ENCODE measurements at regions not wholly inside any gene's neighbourhood (a gene's known extent, or its start where the extent isn't known, plus 50 kb on each side); places are given as distances from the start of the nearest gene placed in this dataset.

- H3K27me3 ChIP-seq: no peaks in the 10 kb centered on the region
- TF ChIP-seq POLR2A (IDR thresholded peaks at IDR 0.05): no peak
- TF ChIP-seq, protein P1, sequence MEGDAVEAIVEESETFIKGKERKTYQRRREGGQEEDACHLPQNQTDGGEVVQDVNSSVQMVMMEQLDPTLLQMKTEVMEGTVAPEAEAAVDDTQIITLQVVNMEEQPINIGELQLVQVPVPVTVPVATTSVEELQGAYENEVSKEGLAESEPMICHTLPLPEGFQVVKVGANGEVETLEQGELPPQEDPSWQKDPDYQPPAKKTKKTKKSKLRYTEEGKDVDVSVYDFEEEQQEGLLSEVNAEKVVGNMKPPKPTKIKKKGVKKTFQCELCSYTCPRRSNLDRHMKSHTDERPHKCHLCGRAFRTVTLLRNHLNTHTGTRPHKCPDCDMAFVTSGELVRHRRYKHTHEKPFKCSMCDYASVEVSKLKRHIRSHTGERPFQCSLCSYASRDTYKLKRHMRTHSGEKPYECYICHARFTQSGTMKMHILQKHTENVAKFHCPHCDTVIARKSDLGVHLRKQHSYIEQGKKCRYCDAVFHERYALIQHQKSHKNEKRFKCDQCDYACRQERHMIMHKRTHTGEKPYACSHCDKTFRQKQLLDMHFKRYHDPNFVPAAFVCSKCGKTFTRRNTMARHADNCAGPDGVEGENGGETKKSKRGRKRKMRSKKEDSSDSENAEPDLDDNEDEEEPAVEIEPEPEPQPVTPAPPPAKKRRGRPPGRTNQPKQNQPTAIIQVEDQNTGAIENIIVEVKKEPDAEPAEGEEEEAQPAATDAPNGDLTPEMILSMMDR (IDR thresholded peaks at IDR 0.05): no peak
- TF ChIP-seq POLR2AphosphoS5 (IDR thresholded peaks at IDR 0.05): no peak
- TF ChIP-seq EP300 (IDR thresholded peaks at IDR 0.05; ENCODE audit: low read depth): no peak
- H3K4me3 ChIP-seq: no peak overlapping the region
- H3K4me1 ChIP-seq: peaks cover 0 to 16% (median 5%) of the 10 kb centered on the region in 4 donors
- in situ Hi-C loops (cut with MboI; ENCODE audit: low pct_ligation_motif_present in 1 of 4, low pct_unique_long_range_greater_than_20kb in 1 of 4, low sequenced_read_pairs in 3 of 4) (no loop called here), intact Hi-C loops (cut with DNase I; ENCODE audit: low total_unique reads) (no loop called here)
- no peak overlapping the region for H3K27ac ChIP-seq
- no peaks in the 10 kb centered on the region for H3K9me3 ChIP-seq
- 79 to 82% methylated on average over 5 to 15 of the region's 15 CpGs for WGBS, 2 donors (ENCODE audit: low coverage in 1 of 2)
- DNase-seq: no peak
- H3K36me3 ChIP-seq: no peaks in the 10 kb centered on the region
Observed at GRCh38 chr3:72350761-72351505, 497.3 kb downstream of the SHQ1 start.

- TF ChIP-seq POLR2A (IDR thresholded peaks at IDR 0.05) (no peak), POLR2AphosphoS5 (IDR thresholded peaks at IDR 0.05) (no peak), EP300 (IDR thresholded peaks at IDR 0.05; ENCODE audit: low read depth) (no peak)
- TF ChIP-seq, protein P1 (IDR thresholded peaks at IDR 0.05): no peak
- in situ Hi-C loops (cut with MboI; ENCODE audit: low pct_ligation_motif_present in 1 of 4, low pct_unique_long_range_greater_than_20kb in 1 of 4, low sequenced_read_pairs in 3 of 4): no loop called here
- peak overlapping the region in 3 of 4 donors; percentile 35 to 55 (median 53) for H3K27ac ChIP-seq
Observed at GRCh38 chr3:72348357-72348756, 499.9 kb downstream of the SHQ1 start.

DNA sequence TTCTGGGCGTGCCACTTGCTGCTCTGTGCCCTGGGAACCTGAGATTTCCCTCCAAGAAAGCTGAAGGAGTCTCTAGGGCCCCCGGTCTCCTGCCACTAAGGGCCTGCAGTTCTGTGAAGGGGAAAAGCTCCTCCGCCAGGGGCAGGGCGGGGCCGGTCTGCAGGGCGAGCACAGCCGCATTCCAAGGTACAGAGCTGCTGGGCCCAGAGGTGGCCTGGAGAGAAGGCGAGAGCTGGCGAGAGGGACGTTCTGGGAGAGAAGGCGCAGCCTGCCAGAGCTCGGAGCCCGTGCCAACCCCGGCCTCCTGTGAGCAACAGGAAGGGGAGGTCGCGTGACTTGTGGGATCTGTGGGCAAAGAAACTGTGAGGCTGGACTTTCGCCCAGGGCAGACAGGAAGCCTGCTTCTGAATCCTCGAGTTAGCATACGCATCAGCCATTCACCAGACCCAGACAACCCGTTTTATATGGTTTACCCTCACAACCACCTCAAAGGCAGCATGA, 500.4 kb downstream of the SHQ1 start:
- intact Hi-C loops (cut with DNase I; ENCODE audit: low total_unique reads) (no loop called here), in situ Hi-C loops (cut with MboI; ENCODE audit: low pct_ligation_motif_present in 1 of 4, low pct_unique_long_range_greater_than_20kb in 1 of 4, low sequenced_read_pairs in 3 of 4) (no loop called here)
- Histone ChIP-seq H3K27ac (peak overlapping the region in 3 of 4 donors; percentile 35 to 55 (median 53)), H3K27me3 (no peaks in the 10 kb centered on the region), H3K9me3 (no peaks in the 10 kb centered on the region), H3K4me3 (no peak overlapping the region), H3K36me3 (no peaks in the 10 kb centered on the region), H3K4me1 (peaks cover 0 to 23% (median 5%) of the 10 kb centered on the region in 4 donors)
- 24% methylated on average over 20 of the region's 20 CpGs; no CpG with 5 or more reads in 1 of the 2 donors for WGBS, 2 donors (ENCODE audit: low coverage in 1 of 2)
- TF ChIP-seq EP300 (IDR thresholded peaks at IDR 0.05; ENCODE audit: low read depth) (peak; percentile 8), POLR2A (IDR thresholded peaks at IDR 0.05) (no peak), POLR2AphosphoS5 (IDR thresholded peaks at IDR 0.05) (peak in 2 of 3 donors; percentile 29 to 38)
- TF ChIP-seq, protein P1 (IDR thresholded peaks at IDR 0.05): peak in 4 of 5 experiments; percentile 19 to 62 (median 28)
- peak; percentile 72 for DNase-seq

More at GRCh38 chr3:72348357-72348756, 499.9 kb downstream of the SHQ1 start:
- DNase-seq: no peak
- Histone ChIP-seq H3K9me3 (no peaks in the 10 kb centered on the region), H3K27me3 (no peaks in the 10 kb centered on the region), H3K36me3 (no peaks in the 10 kb centered on the region), H3K4me1 (peaks cover 0 to 23% (median 5%) of the 10 kb centered on the region in 4 donors), H3K4me3 (no peak overlapping the region)
- intact Hi-C loops (cut with DNase I; ENCODE audit: low total_unique reads): no loop called here

- intact Hi-C loops (cut with DNase I; ENCODE audit: low total_unique reads) (no loop called here), in situ Hi-C loops (cut with MboI; ENCODE audit: low pct_ligation_motif_present in 1 of 4, low pct_unique_long_range_greater_than_20kb in 1 of 4, low sequenced_read_pairs in 3 of 4) (no loop called here)
- Histone ChIP-seq H3K9me3 (no peaks in the 10 kb centered on the region), H3K4me3 (no peak overlapping the region), H3K36me3 (no peaks in the 10 kb centered on the region), H3K27ac (peak overlapping the region in 1 of 4 donors; percentile 20), H3K4me1 (peaks cover 0 to 23% (median 5%) of the 10 kb centered on the region in 4 donors), H3K27me3 (no peaks in the 10 kb centered on the region)
- TF ChIP-seq, protein P1 (IDR thresholded peaks at IDR 0.05): no peak
- TF ChIP-seq POLR2A (IDR thresholded peaks at IDR 0.05) (no peak), EP300 (IDR thresholded peaks at IDR 0.05; ENCODE audit: low read depth) (no peak), POLR2AphosphoS5 (IDR thresholded peaks at IDR 0.05) (peak in 2 of 3 donors; percentile 5 to 12)
- DNase-seq: no peak
- 69 to 75% methylated on average over 4 to 8 of the region's 8 CpGs for WGBS, 2 donors (ENCODE audit: low coverage in 1 of 2)
Observed at GRCh38 chr3:72346526-72346926, 501.7 kb downstream of the SHQ1 start.

All from transverse colon (tissue), 4 donors.